Trophoblast cell (in vitro differentiated cells and primary cell): ENCODE measurements at regions not wholly inside any gene's neighbourhood (a gene's known extent, or its start where the extent isn't known, plus 50 kb on each side); places are given as distances from the start of the nearest gene placed in this dataset.

Source experiments
- DNase-seq, 2 donors: peaks; one replicate each; pipeline ENCODE4 v3.0.0-alpha.2; 2016
- H2AFZ ChIP-seq: 2 replicates; pipeline ENCODE4 v1.6.1; 2013; ENCODE audit warnings: low read length, moderate library complexity, mild to moderate bottlenecking; ENCODE audit not compliant: insufficient read depth, poor library complexity
- H2AK5ac ChIP-seq: 2 replicates; pipeline ENCODE4 v1.6.1; 2013; ENCODE audit warnings: mild to moderate bottlenecking, low read length
- H2BK120ac ChIP-seq: 2 replicates; pipeline ENCODE4 v1.6.1; 2013; ENCODE audit warnings: low read length, mild to moderate bottlenecking, moderate library complexity; ENCODE audit not compliant: insufficient read depth, poor library complexity
- H2BK12ac ChIP-seq: 2 replicates; pipeline ENCODE4 v1.6.1; 2013; ENCODE audit warnings: mild to moderate bottlenecking, low read length, moderate library complexity
- H2BK5ac ChIP-seq: 2 replicates; pipeline ENCODE4 v1.6.1; 2013; ENCODE audit warnings: low read length, low read depth, moderate library complexity, mild to moderate bottlenecking; ENCODE audit not compliant: poor library complexity
- H3K14ac ChIP-seq: 2 replicates; pipeline ENCODE4 v1.6.1; 2013; ENCODE audit warnings: mild to moderate bottlenecking, low read length
- H3K18ac ChIP-seq: 2 replicates; pipeline ENCODE4 v1.6.1; 2013; ENCODE audit warnings: mild to moderate bottlenecking, low read length
- H3K23ac ChIP-seq: 2 replicates; pipeline ENCODE4 v1.6.1; 2013; ENCODE audit warnings: low read length
- H3K27ac ChIP-seq: 2 replicates; pipeline ENCODE4 v1.5.1; 2013; ENCODE audit warnings: low read depth, mild to moderate bottlenecking, inconsistent platforms, low read length, moderate library complexity
- H3K27me3 ChIP-seq: 2 replicates; pipeline ENCODE4 v1.6.1; 2013; ENCODE audit warnings: inconsistent platforms, mild to moderate bottlenecking, low read length, moderate library complexity; ENCODE audit not compliant: insufficient read depth
- H3K36me3 ChIP-seq, 2 experiments: 1 replicate in 1 of 2; 2 replicates in 1 of 2; pipeline ENCODE4 v1.6.1; 2013; ENCODE audit warnings: low read length in 2 of 2, mild to moderate bottlenecking in 2 of 2, moderate library complexity in 1 of 2; ENCODE audit not compliant: insufficient read depth in 2 of 2, control insufficient read depth in 1 of 2
- H3K4ac ChIP-seq: 2 replicates; pipeline ENCODE4 v1.6.1; 2013; ENCODE audit warnings: low read depth, mild to moderate bottlenecking, low read length, moderate library complexity
- H3K4me1 ChIP-seq, 2 experiments: 1 replicate in 1 of 2; 2 replicates in 1 of 2; pipeline ENCODE4 v1.6.1; 2013; ENCODE audit warnings: low read length in 2 of 2, mild to moderate bottlenecking in 2 of 2, moderate library complexity in 1 of 2; ENCODE audit not compliant: insufficient read depth in 2 of 2, control insufficient read depth in 1 of 2
- H3K4me2 ChIP-seq: 2 replicates; pipeline ENCODE4 v1.6.1; 2013; ENCODE audit warnings: inconsistent platforms, mild to moderate bottlenecking, low read length, moderate library complexity
- H3K4me3 ChIP-seq: 2 replicates; pipeline ENCODE4 v1.5.1; 2013; ENCODE audit warnings: mild to moderate bottlenecking, low read depth, low read length, inconsistent platforms
- H3K79me1 ChIP-seq: one replicate; pipeline ENCODE4 v1.6.1; 2013; ENCODE audit warnings: low read length
- H3K79me2 ChIP-seq: 2 replicates; pipeline ENCODE4 v1.6.1; 2013; ENCODE audit warnings: low read length, mild to moderate bottlenecking; ENCODE audit not compliant: control insufficient read depth, insufficient read depth, poor library complexity
- H3K9ac ChIP-seq: 2 replicates; pipeline ENCODE4 v1.6.1; 2013; ENCODE audit warnings: mild to moderate bottlenecking, low read length
- H3K9me3 ChIP-seq: 2 replicates; pipeline ENCODE4 v1.6.1; 2013; ENCODE audit warnings: low read depth, mild to moderate bottlenecking, control low read depth, inconsistent platforms, low read length; ENCODE audit not compliant: insufficient read depth
- H4K12ac ChIP-seq: 2 replicates; pipeline ENCODE4 v1.6.1; 2013; ENCODE audit warnings: low read depth, mild to moderate bottlenecking, low read length, moderate library complexity
- H4K8ac ChIP-seq: 2 replicates; pipeline ENCODE4 v1.6.1; 2013; ENCODE audit warnings: low read depth, mild to moderate bottlenecking, low read length, moderate library complexity
- H4K91ac ChIP-seq: one replicate; pipeline ENCODE4 v1.6.1; 2013; ENCODE audit warnings: low read depth, mild to moderate bottlenecking, low read length, moderate library complexity
- WGBS: extraction: QIAGEN DNeasy Blood & Tissue Kit; methylation state at CpG from one replicate; pipeline ENCODE4 v1.1.7; 2013; ENCODE audit warnings: missing lambda C conversion rate; ENCODE audit not compliant: insufficient read length, insufficient coverage; ENCODE audit errors: extremely low coverage; 5-methylcytosine and 5-hydroxymethylcytosine counted together

DNA sequence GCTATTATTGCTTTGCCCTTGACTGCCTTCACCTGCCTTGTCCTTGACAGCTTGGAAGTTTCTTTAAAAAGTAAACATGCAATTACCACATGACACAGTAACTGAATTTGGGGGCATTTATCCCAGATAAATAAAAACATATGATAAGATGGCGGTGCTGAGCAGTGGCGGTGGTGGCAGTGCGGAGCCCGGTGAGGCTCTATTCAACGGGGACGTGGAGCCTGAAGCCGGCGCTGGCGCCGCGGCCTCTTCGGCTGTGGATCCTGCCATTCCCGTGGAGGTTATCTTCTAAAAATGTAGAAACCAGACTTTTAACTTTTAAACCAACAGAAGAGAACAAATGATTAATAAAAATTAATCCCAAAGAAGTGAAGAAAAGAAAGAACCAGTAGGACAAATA lies 59.7 kb upstream of the ZDHHC15 start:
- no peak overlapping the region for H3K4me3 ChIP-seq
- no peaks in the 10 kb centered on the region for H3K79me2 ChIP-seq
- H3K36me3 ChIP-seq = no peaks in the 10 kb centered on the region
- no peak overlapping the region for H4K8ac ChIP-seq
- no peak overlapping the region for H4K91ac ChIP-seq
- H3K18ac ChIP-seq = no peak overlapping the region
- no CpG with 5 or more reads among the region's 13 CpGs for WGBS
- H3K79me1 ChIP-seq = no peaks in the 10 kb centered on the region
- H3K4ac ChIP-seq = no peak overlapping the region
- no peak overlapping the region for H4K12ac ChIP-seq
- no peak overlapping the region for H3K23ac ChIP-seq
- H3K14ac ChIP-seq = no peak overlapping the region
- DNase-seq = no peak
- H3K4me1 ChIP-seq = no peaks in the 10 kb centered on the region
- H3K9me3 ChIP-seq = no peaks in the 10 kb centered on the region
- no peak overlapping the region for H3K9ac ChIP-seq
- H2AK5ac ChIP-seq = no peak overlapping the region
- no peak overlapping the region for H3K27ac ChIP-seq
- no peak overlapping the region for H2BK120ac ChIP-seq
- H2BK5ac ChIP-seq = no peak overlapping the region
- no peak overlapping the region for H2BK12ac ChIP-seq
- no peak overlapping the region for H2AFZ ChIP-seq
- H3K4me2 ChIP-seq = no peak overlapping the region
- no peaks in the 10 kb centered on the region for H3K27me3 ChIP-seq
